GM12878 (cell line): ENCODE measurements at regions not wholly inside any gene's neighbourhood (a gene's known extent, or its start where the extent isn't known, plus 50 kb on each side); places are given as distances from the start of the nearest gene placed in this dataset.

Source experiments
- BCLAF1 ChIP-seq: fragments of 450-650 bp; IDR thresholded peaks from 2 replicates; pipeline ENCODE4 v1.6.1; 2017; ENCODE audit warnings: antibody characterized with exemption, mild to moderate bottlenecking, moderate library complexity
- BMI1 ChIP-seq: fragments of 450-650 bp; IDR thresholded peaks from 2 replicates; pipeline ENCODE4 v1.6.1; 2016; ENCODE audit warnings: mild to moderate bottlenecking, moderate library complexity, borderline replicate concordance
- BRCA1 ChIP-seq: IDR thresholded peaks from 2 replicates; pipeline ENCODE4 v1.6.1; 2011; ENCODE audit warnings: low read depth, low read length, improper control_type of control experiment
- CBX5 ChIP-seq: sonication (generic); IDR thresholded peaks from 2 replicates; pipeline ENCODE4 v1.6.1; 2016; ENCODE audit warnings: low read depth, moderate library complexity, mild to moderate bottlenecking, inconsistent platforms
- EED ChIP-seq: sonication (generic); IDR thresholded peaks from 2 replicates; pipeline ENCODE4 v1.6.1; 2016; ENCODE audit warnings: antibody characterized with exemption, low read depth
- GATAD2B ChIP-seq: fragments of 450-650 bp; conservative IDR thresholded peaks from 2 replicates; pipeline ENCODE4 v1.6.1; 2017; ENCODE audit warnings: low read depth, mild to moderate bottlenecking, moderate library complexity
- JUND ChIP-seq: IDR thresholded peaks from 2 replicates; pipeline ENCODE4 v1.6.1; 2012; ENCODE audit warnings: low read depth, mild to moderate bottlenecking, low read length, improper control_type of control experiment, moderate library complexity
- MXI1 ChIP-seq: fragments of 150-350 bp; IDR thresholded peaks from 2 replicates; pipeline ENCODE4 v1.6.1; 2011; ENCODE audit warnings: low read depth, mild to moderate bottlenecking, inconsistent platforms, low read length, improper control_type of control experiment
- MYC ChIP-seq: IDR thresholded peaks from 2 replicates; pipeline ENCODE4 v1.6.1; 2011; ENCODE audit warnings: mild to moderate bottlenecking, low read length, moderate library complexity, inconsistent platforms; ENCODE audit not compliant: insufficient read depth, insufficient replicate concordance, insufficient read length, severe bottlenecking
- NR2C2 ChIP-seq: IDR thresholded peaks from 2 replicates; pipeline ENCODE4 v1.6.1; 2011; ENCODE audit warnings: borderline replicate concordance, low read depth; ENCODE audit not compliant: control insufficient read depth, insufficient read length
- PRDM15 ChIP-seq: fragments of 450-650 bp; formaldehyde crosslinking; IDR thresholded peaks from 2 replicates; pipeline ENCODE4 v1.4.0; 2020; ENCODE audit warnings: mild to moderate bottlenecking, moderate library complexity
- ZBTB11 ChIP-seq: fragments of 450-650 bp; formaldehyde crosslinking; IDR thresholded peaks from 2 replicates; pipeline ENCODE4 v1.5.0; 2022; ENCODE audit warnings: mild to moderate bottlenecking, missing genetic modification characterization
- ZNF274 ChIP-seq: IDR thresholded peaks from one replicate; pipeline ENCODE4 v1.8.0; 2011; ENCODE audit not compliant: insufficient read length, insufficient read depth
- TF ChIP-seq, protein P1 (sequence below): fragments of 450-650 bp; IDR thresholded peaks from 2 replicates; pipeline ENCODE4 v1.6.1; 2017; ENCODE audit warnings: borderline replicate concordance
- TF ChIP-seq, protein P2 (sequence below): fragments of 450-650 bp; IDR thresholded peaks from 2 replicates; pipeline ENCODE4 v1.6.1; 2018; ENCODE audit warnings: mild to moderate bottlenecking, low read depth, moderate library complexity; ENCODE audit not compliant: partially characterized antibody

DNA sequence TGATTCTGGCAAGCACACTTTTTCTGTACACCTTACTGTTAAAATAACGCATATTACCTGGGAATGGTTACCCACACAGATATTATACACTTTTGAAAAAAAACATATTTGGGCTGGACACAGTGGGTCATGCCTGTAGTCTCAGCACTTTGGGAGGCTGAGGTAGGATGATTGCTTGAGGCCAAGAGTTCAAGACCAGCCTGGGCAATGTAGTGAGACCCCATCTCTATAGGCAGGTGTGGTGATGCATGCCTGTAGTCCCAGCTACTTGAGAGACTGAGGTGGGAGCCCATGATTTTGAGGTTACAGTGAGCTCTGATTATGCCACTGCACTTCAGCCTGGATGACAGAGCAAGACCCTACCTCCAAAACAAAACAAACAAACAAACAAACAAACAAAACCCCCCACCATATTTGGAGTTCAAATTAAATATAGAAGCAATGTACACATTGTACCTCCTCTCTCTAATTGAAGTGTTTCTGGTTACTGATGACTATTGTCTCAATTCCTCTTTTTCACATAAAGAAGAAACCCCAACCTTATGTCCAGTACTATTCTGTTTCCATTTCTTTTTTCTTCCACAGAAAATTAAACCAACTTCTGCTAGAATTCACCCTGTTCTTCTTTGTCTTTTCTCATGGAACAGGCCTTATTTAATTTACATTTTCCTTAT lies 152.6 kb upstream of the UMPS start (continued):
- no peak for TF ChIP-seq GATAD2B
- TF ChIP-seq, protein P1, sequence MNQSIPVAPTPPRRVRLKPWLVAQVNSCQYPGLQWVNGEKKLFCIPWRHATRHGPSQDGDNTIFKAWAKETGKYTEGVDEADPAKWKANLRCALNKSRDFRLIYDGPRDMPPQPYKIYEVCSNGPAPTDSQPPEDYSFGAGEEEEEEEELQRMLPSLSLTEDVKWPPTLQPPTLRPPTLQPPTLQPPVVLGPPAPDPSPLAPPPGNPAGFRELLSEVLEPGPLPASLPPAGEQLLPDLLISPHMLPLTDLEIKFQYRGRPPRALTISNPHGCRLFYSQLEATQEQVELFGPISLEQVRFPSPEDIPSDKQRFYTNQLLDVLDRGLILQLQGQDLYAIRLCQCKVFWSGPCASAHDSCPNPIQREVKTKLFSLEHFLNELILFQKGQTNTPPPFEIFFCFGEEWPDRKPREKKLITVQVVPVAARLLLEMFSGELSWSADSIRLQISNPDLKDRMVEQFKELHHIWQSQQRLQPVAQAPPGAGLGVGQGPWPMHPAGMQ: no peak
- no peak for TF ChIP-seq ZNF274
- TF ChIP-seq MYC: no peak
- TF ChIP-seq BMI1: no peak
- TF ChIP-seq JUND: no peak
- no peak for TF ChIP-seq NR2C2
- no peak for TF ChIP-seq CBX5
- TF ChIP-seq EED: no peak
- no peak for TF ChIP-seq BCLAF1
- no peak for TF ChIP-seq MXI1
- TF ChIP-seq ZBTB11: no peak
- TF ChIP-seq BRCA1: no peak
- TF ChIP-seq, protein P2, sequence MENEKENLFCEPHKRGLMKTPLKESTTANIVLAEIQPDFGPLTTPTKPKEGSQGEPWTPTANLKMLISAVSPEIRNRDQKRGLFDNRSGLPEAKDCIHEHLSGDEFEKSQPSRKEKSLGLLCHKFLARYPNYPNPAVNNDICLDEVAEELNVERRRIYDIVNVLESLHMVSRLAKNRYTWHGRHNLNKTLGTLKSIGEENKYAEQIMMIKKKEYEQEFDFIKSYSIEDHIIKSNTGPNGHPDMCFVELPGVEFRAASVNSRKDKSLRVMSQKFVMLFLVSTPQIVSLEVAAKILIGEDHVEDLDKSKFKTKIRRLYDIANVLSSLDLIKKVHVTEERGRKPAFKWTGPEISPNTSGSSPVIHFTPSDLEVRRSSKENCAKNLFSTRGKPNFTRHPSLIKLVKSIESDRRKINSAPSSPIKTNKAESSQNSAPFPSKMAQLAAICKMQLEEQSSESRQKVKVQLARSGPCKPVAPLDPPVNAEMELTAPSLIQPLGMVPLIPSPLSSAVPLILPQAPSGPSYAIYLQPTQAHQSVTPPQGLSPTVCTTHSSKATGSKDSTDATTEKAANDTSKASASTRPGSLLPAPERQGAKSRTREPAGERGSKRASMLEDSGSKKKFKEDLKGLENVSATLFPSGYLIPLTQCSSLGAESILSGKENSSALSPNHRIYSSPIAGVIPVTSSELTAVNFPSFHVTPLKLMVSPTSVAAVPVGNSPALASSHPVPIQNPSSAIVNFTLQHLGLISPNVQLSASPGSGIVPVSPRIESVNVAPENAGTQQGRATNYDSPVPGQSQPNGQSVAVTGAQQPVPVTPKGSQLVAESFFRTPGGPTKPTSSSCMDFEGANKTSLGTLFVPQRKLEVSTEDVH: no peak
- no peak for TF ChIP-seq PRDM15 (CRISPR knock-in tag)
